ENCODE measurements at regions not wholly inside any gene's neighbourhood (a gene's known extent, or its start where the extent isn't known, plus 50 kb on each side); places are given as distances from the start of the nearest gene placed in this dataset.

GRCh38 chr16:72262711-72263110 is 90.8 kb upstream of the PMFBP1 start:
- no peak for DNase-seq

- DNase-seq, result no peak
These were observed 89.2 kb upstream of the PMFBP1 start for GRCh38 chr16:72261127-72261526.

GRCh38 chr16:72256398-72257066 is 84.6 kb upstream of the PMFBP1 start:
- no peak for DNase-seq

- no peak for DNase-seq
These were observed 83.8 kb upstream of the PMFBP1 start for GRCh38 chr16:72255786-72256185.

- no peak for DNase-seq
These were observed 75.9 kb upstream of the PMFBP1 start for GRCh38 chr16:72247821-72248253.

GRCh38 chr16:72246423-72246822 is 74.5 kb upstream of the PMFBP1 start:
- no peak for DNase-seq

GRCh38 chr16:72244853-72245252 is 72.9 kb upstream of the PMFBP1 start:
- no peak for DNase-seq

- DNase-seq, result no peak
These were observed 71.7 kb upstream of the PMFBP1 start for GRCh38 chr16:72243621-72244020.

GRCh38 chr16:72242757-72243156 is 70.8 kb upstream of the PMFBP1 start:
- DNase-seq, result no peak

GRCh38 chr16:72241930-72242329 is 70.0 kb upstream of the PMFBP1 start:
- no peak for DNase-seq

- DNase-seq, result no peak
These were observed 69.1 kb upstream of the PMFBP1 start for GRCh38 chr16:72241008-72241407.

GRCh38 chr16:72240466-72240865 is 68.5 kb upstream of the PMFBP1 start:
- DNase-seq, result no peak

GRCh38 chr16:72236866-72237265 is 64.9 kb upstream of the PMFBP1 start:
- DNase-seq, result no peak

- DNase-seq, result no peak
These were observed 62.4 kb upstream of the PMFBP1 start for GRCh38 chr16:72234387-72234786.

- DNase-seq, result no peak
These were observed 56.1 kb upstream of the PMFBP1 start for GRCh38 chr16:72228014-72228413.

- DNase-seq, result no peak
These were observed 54.2 kb upstream of the PMFBP1 start for GRCh38 chr16:72226136-72226535.

GRCh38 chr16:72224260-72224768 is 52.4 kb upstream of the PMFBP1 start:
- DNase-seq, result no peak

- DNase-seq, result no peak
These were observed 50.5 kb upstream of the PMFBP1 start for GRCh38 chr16:72222503-72222902.

Measured in NCI-H1105 (cell line).